ENCODE measurements at regions not wholly inside any gene's neighbourhood (a gene's known extent, or its start where the extent isn't known, plus 50 kb on each side); places are given as distances from the start of the nearest gene placed in this dataset.

DNA sequence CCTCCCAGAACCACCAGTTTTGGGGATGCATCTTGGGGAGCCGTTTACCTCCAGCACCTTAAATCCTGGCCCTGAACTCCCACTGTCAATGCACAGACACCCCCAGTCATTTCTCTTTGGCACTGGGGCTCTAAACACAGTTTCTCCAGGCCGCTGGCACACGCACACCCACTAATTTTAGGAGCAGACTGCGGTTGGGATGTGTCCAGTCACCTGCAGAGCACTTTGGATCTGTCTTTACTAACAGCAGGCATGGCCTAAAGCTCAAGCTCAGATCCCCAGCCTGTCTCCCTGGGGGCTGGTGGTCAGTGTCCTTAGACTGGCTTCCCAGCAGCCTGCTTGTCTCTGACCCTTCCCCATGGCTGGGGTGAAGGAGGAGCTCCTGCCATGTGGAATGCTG lies 49.9 kb downstream of the SYNE3 start:
- no peak for DNase-seq

DNA sequence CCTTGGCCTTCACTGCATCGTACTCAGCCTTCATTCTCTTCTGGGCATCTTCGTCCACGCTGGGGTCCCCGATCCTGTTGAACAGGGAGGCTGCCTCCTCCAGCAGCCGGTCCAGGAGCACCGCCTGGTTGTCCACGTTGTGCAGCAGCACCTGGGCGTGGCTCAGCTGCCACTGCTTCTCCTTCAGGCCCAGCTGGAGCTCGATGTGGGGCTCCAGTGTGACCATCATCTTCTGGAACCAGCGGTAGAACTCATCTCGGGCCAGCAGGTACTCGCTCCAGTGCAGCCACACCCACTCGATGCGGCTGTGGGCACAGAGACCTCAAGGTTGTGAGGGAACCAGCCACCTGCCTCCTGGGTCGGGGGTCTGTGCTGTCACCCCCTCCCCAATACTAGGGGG lies 50.5 kb downstream of the SYNE3 start:
- no peak for DNase-seq

DNA sequence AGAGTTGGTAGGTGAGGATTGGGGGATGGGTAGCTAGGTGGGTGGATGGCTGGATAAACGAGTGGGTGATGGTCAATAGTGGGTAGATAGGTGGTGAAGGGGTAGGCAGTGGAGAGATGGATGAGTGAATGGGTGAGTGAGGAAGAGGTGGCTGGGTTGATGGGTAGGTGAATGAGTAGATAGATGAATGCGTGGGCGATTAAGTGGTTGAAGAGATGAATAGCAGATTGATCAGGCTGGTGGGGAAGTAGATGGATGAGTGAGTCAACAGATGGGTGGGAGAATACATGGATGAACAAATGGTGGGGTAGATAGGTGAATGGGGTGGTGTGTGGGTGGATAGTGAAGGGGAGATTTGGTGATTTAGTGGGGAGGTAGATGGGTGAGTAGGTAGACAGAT lies 51.1 kb downstream of the SYNE3 start:
- no peak for DNase-seq

DNA sequence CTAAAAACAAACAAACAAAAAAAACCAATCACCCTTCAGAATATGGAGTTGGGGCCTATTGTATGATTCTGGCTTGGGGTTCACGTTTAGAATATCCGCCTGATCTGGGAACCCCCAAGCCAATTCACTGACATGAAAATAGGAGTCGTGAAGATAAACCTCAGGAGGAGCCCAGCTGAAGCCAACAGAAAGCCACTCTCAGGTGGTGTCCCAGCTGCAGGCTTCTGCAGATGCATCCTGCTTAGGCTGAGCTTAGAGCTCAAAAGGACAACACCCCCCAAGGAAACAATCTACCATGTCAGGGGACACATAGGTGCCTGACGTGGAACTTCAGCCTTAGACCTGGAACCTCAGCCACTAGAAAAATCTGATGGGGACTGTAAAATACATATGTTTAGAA lies 51.9 kb downstream of the SYNE3 start:
- no peak for DNase-seq

DNA sequence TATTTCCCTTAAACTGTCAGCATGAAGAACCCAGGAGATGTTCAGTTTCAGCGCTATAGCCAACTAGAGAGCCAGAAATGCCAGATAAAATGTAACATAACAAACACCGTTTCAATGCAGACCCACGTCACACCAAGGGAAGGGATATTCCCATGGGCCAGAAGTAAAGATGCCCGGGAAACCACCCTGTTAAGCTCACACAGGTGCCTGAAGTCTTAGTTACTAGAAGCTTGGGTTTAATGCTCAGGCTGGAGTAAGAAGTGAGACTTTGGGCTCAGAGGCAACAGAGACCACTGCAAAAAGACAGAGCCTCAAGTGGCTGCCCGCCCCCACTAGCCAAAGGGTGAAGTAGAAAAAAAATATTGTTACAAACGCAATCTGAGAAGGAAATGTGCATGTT lies 52.3 kb downstream of the SYNE3 start:
- DNase-seq, result no peak

DNA sequence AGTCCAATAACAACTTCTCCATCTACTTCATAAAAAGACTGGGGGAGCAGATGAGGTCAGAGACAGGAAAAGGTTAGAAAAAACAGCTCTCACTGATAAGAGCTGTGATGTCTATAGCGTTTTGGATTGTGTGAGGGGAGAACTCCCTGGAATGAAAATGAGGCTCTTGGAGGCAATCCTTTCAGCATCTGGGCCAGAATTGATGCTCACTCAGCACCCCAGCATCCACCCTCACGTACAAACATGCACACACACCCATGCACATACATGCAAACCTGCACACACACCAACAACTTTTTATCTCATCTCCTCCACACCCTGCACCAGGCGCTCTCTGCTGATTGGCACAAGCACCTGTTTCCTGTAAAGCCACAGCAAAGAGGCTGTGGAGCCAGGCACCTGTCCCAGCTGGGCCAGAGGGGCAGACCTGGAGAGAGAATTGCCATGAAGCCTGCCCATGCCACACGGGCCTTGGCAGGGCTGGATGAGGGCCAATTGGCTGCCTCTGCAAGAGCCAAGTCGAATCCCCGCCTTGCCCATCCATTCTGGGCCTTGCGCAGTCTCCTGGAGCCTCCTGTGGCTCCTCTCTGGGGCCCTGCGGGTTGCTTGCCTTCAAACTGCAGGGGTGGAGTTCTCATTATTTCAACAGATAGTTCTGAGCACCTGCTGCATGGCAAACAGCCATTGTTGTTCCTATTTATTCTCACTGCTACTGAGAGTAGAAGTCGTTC lies 53.1 kb downstream of the SYNE3 start:
- peak; percentile 21 for DNase-seq

DNA sequence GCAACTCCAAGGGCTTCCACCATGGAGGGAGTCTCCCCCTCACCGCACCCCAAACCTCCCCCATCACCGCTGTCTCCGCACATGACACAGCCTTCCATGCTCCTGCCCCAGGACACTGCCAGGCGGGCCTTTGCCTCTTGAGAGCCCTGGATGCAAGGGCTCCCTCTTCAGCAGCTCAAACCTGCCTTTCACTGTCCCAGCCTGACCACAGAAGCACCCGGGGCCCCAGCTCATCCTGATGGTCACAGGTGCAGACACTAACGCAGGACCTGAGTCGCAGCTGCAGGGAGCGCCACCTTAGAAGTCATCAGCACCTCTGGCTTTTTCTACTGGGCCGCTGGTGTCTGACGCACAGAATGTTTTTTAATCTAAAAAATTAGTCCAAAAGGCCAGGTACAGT lies 54.0 kb downstream of the SYNE3 start:
- DNase-seq, result no peak

DNA sequence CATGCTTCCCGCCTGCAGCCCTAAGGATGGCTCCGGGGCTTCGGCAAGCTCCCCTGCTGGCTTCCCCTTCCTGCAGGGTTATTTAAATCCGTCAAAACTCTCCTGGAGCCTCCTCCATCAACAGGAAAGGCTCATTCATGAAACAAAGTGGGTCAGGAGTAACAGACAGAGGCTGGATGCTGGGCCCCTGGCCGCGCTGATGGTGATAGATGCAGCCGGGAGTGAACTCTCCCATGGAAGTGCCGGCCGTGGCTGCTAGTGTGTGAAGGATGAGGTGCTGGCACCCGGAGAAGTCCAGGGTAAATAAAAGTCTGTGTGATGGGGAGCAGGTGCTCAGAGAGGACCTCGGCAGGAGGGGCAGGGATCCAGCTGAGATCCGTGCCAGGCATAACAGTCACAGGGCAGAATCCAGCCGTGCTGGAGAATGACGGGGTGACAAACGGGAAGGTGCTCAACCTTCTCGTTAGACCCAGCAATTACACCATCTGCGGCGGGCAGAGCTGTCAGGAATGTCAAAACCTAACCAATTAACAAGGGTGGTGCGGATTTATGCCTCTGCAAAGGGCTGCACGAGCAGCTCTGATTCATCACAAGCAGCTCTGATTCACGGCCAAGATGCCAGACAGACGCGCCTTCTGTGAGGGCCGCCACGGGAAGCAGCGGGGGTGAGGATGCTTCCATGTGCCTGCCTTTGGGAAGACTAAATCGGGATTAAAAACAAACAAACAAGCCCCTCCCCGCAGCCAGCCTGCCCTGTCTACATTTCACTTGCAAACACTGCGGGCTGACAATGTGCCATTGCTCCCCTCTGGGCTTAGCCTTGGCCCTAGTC lies 55.6 kb downstream of the SYNE3 start:
- DNase-seq, result no peak

DNA sequence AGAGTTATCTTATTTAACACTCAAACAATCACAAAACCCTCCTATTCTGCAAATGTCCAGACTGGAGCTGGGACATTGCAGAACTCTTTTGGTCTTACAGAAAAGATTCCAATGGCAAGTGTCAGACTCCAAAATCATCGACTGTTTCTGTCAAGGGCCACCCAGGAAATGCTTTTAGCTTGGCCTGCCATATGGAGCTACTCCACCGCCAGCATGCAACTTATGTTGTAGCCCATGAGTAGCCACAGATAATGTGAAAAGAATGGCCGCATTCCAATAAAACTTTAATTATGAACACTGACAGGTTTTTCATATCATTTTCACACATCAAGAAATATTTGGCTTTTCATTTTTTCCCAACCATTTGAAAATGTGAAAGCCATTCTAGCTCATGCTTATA lies 57.5 kb downstream of the SYNE3 start:
- no peak for DNase-seq

DNA sequence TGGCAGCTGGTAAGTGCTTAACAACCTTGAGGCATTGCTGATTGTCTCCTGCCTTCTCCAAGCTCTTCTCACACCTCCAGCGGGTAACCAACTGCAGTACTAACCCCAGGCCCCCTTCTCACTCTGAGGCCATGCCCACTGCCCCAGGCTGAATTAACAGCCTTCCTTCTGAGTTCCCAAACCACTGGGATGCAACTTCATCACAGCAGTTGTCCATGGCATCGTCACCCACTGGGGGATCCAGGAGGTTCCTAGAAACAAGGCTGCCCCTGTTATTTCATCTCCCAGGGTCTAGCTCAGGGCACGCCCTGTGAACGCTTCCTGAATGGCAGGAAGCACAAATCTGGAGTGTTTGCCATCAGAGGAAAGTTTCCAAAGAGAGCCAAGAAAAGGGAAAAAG lies 58.0 kb downstream of the SYNE3 start:
- DNase-seq, result no peak

DNA sequence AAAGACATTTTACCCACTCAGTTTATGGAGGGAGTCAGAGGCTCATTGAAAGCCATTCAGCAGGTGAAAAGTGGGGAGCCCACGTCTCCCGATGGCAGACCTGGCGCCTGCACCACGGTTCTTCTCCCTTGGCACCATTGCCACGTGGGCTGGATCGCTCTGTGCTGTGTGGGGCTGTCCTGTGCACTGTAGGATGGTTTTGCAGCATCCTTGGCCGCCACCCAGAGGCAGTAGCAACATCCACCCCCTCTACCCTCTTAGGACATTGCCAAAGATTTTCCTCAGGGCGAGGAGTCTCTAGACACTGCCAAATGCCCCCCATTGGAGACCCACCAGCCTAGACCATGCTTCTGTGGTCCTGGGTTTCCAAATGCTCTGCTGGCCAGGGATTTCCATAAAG lies 60.2 kb downstream of the SYNE3 start:
- no peak for DNase-seq

DNA sequence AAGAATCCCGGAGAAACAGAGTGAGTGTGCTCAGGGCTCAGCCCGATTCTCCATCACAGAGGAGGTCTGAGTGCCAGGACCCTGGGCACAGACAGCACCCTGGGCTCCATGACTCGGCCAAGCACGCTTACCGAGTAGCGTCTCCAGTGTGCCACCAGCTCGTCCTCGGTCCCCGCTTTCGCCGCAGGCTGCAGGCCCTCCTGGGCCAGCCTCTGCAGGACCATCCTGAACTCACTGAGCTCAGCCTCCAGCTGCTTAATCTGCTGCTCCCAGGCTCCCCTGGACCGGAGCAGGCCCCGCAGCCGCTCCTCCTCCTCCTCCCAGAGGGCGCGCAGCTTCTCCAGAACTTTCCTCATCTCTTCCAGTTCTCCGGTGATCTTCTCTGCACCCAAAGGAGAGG lies 61.2 kb downstream of the SYNE3 start:
- DNase-seq, result no peak

DNA sequence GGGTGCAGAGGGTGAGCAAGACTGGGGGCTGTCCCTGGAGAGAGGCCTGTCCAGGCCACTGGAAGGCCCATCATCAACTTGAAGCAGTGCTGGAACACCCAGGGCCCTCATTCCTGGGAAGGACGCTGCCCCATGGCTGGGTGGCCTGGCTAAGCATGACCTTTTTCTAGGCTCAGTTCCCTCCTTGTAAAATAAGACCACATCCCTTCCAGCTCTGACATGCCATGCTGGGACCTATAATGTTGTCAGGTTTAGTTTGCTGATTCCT lies 62.8 kb downstream of the SYNE3 start:
- no peak for DNase-seq

DNA sequence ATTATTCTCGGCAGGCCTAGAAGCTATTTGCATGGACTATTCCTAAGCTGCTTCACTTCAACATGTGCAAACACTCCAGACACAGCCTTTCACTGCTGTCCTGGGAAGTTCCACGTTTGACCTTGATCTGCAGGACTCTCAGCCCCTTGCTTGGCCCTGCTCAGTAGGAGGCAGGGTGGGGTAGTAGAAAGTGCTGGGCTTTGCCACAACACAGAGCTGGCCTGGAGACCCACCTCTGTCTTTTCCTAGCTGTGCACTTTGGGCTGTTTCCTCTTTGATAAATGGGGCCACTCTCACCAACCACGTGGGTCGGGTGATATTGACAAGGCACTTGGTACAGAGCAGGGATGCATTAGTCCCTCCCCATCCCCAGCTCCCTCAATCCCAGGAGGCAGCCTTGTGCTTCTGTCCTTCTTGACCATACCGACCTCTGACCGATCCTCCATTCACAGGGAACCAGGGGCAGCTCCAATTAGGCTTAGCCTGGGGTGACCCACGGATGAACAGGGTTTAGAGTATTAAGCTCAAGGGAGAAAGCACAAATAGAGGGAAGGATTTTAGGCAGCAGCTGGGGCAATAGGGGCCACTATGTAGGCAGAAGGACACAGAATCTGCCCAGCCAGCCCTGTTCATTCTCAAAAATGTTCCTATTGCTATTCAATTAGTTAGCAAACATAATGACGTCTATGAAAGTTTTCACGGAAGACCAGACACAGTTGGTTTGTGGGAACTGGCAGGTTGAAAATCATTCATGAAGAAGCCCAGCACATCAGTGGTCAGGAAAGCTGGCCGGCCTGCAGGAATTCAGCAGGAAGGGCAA lies 63.3 kb downstream of the SYNE3 start:
- no peak for DNase-seq

DNA sequence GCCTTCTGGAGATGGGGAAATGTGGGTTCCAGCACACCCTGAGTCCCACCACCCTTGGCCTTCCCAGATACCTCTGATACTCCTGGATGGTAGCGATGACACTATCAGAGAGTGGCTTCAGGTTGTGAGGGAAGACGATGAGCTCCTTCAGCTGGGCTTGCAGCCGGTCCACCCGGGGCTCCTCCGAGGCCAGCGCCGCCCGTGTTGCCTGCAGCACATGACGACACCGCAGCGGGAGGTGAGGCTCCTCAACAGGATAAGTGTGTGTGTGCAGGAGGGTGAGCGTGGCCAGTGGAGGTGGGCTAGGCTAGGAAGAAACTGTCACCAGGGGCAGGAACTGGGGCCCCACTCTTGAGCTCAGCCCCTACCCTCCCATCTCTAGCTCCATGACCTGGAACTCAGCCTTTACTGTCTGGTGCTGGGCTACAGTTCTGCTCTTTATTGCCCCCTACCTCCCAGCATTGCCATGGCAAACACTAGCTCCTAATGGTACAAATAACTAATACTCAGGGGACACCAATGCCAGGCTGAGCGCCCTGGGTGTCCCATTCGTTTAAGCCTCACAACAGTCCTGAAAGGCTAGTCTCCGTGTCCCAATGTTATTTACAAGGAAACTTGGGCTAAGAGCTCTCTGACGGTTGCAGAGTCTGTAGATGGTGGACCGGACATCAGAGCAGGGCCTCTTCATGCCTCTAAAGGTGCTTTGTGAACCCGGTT lies 64.1 kb downstream of the SYNE3 start:
- DNase-seq, result no peak

DNA sequence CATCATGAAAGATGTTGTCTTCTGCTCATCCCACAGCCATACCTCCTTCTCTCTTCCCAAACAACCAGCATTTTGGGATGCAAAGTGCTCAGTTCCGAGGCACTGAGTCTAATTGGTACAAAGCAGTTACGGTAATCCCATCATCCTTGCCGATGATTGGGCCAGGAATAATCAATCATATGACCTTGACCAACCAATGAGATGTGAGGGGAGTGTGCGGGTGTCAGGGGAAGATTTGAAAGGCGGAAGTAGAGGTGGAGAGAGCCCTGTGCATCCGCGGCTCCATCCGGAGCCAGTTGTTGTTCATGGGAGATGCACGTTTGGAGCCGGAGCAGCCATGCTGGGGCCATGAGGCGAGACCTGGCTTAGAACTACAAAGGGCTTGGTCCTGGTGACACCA lies 67.3 kb downstream of the SYNE3 start:
- no peak for DNase-seq

DNA sequence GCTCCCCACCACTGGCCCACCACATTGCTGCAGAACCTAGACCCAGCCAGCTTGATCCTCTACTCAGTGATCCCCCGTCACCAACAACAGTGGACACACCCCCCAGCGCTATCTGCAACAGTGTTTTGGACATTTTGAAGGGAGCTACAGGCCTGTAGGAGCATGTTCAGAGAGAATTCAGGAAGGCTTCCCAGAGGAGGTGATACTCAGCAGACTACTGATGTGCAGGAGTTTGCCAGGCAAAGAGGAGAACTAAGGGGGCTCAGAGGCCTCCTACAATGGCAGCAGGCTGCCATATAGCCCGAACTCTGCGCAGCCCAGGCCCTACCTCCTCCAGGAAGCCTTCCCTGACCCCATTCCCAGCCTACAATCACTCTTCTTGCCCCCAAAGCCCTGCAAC lies 70.0 kb downstream of the SYNE3 start:
- no peak for DNase-seq

DNA sequence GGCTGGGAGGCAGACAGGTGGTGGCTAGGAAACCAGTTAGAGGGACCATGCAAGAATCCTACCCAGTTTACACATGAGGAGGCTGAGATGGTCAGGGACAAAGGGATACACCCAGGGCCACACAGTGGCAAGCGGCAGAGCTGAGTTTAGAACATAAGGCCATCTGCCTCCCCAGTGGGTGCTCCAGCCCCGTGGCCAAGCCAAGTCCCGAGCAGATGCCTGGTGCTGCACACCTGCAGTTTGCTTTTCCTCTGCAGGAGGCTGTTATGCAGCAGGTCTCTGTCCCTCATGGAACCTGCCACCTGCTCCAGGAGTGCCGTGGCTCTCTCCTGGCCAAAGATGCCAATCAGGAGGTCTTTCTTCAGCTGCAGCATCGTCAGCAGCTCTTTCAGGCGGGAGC lies 70.8 kb downstream of the SYNE3 start:
- no peak for DNase-seq

DNA sequence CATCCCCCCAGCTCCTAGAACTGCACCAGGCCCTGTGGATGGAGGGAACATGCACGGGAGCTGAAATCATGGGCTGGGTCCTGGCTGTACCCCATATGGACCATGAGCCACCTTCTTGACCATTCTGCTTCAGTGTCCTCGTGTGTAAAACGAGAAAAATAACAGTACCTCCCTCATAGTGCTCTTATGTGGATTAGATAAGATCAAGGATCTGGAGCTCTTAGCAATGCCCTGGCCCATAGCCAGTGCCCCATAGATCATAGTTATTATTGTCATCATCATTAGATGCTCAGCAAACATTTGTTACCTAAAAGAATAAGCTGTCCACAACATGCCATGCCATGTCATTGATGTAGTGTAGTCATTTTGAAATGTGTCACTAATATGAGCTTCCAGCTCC lies 71.3 kb downstream of the SYNE3 start:
- no peak for DNase-seq

DNA sequence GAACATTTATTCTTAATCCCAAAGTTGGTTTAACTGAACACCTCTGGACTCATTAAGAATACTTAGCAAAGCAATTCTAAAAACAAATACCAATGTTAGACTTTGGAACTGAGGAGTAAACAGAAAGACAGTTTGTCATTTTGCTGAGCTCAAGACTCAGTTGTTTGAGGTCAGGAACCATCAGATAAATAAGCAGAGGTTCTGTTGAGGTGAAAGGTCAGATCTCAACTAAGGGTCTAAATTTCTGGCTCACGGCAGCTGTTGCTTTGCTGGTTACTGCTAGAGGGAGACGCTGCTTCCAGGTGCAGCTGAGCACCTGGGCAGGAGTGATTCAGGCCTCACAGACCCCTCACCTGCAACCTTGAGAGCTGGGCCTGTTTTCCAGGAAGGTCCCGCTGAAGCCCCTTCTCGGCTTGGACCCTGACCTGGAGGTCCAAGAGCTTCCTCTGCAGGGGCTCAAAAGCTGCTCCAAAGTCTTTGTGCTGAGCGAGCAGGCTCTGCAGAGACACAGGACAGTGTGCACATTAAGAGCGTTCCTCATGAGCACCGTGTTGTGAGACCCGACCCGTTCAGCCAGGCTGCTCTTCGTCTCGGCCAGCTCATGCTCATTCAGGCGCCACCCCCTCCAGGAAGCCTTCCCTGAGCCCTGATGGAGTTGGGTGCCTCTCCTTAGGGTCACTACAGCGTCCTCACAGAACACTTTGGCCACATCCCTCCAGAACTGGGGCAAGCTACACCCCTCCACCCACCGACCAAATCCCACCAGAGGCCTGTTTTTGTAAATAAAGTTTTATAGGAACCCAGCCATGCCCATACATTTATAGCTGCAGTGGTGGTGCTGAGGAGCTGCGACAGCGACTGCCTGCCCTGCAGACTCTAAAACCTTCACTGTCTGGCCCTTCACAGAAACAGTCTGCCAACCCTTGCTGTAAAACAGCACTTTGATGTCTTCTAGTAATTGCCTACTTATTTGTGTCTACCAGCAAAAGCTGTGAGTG lies 72.0 kb downstream of the SYNE3 start:
- no peak for DNase-seq

DNA sequence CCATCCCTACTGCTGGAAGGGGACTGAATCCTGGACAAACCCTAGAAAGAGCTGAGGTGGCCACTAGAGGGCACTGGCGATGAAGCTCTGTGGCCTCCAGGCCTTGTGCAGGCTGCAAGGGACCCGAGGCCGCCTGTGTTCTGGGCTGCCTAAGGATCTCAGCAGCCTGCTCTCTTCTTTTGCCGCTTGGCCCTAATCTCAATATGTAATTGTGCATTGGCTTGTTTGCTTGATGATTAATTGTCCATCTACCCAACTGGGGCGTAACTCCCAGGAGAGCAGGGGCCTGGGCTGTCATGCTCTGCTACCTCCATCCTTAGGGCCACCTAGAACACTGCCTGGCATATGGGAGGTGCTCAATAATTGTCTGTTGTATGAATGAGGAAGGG lies 73.8 kb downstream of the SYNE3 start:
- DNase-seq, result peak; percentile 70 to 75

DNA sequence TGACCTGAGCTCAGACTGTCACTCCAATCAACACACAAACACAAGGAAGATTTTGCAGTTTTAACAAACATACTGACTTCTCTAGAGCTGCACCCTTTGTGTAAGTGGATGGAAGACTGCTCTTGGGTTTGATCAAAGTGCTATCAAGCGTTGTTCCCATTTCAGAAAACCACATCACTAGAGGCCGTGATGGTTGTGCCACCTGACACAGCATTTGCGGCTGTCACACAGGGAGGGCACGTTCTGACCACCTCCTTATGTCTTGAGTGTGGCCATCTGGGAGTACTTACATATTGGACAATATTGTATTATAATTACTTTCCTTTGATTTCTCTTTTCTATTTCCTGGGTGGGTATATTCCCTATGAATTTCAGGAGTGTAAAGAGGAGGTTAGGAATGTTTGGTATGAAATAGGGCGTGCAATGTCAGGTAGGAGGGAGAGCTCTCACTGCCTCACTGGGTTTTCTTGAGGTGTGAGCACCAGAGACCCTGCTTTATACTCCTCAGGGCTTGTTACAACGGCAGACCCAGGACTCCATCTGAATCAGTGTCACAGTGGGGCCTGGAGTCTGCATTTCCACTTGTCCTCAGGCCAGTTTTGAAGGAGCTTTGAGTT lies 74.3 kb downstream of the SYNE3 start:
- no peak for DNase-seq

Data from activated CD4-positive, alpha-beta T cell treated with anti-CD3 and anti-CD28 coated beads for 4 hours (primary cell).